ENCODE measurements at regions not wholly inside any gene's neighbourhood (a gene's known extent, or its start where the extent isn't known, plus 50 kb on each side); places are given as distances from the start of the nearest gene placed in this dataset.

DNA sequence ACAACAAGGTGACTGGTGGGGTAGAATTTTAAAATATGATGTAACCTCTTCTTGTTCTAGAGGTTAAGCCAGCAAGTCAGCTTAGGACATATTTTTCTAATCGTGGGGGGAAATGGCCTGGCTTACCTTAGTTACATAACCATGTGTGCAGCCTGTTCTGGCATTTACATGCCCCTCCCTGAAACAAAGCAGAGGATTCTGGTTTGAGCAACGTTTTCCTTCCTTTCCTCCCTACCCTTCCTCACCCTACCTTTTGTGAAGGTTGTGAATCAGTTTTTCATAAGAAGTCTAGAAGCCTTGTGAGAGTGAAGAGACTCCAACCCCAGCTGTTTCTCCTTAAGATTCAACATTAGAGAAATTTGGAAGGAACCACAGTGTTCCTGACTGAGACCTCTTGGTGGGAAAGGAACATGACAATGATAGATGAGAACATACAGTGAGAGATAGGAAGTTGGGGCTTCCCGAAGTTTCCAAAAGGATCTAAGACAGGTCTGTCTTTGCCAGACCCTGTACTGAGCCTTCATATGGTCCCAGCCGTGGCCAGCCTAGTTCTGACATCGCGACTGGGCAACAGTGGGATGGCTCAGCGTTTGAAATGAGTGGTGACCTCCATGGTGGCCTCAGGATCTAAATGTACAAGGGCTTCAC lies 365.2 kb downstream of the SPATA31D1 start:
- no peak overlapping the region for H3K27ac ChIP-seq
- H3K4me1 ChIP-seq: no peaks in the 10 kb centered on the region
- TF ChIP-seq CTCF (IDR thresholded peaks at IDR 0.05): no peak
- H3K9me3 ChIP-seq: no peaks in the 10 kb centered on the region
- no peak for DNase-seq
- no peaks in the 10 kb centered on the region for H3K36me3 ChIP-seq
- intact Hi-C loops (cut with DNase I): no loop called here
- no peak overlapping the region for H3K4me3 ChIP-seq
- no peaks in the 10 kb centered on the region for H3K27me3 ChIP-seq
- no peak overlapping the region for H3K9ac ChIP-seq (ENCODE audit: low read depth in 2 of 2, low read length in 2 of 2)

DNA sequence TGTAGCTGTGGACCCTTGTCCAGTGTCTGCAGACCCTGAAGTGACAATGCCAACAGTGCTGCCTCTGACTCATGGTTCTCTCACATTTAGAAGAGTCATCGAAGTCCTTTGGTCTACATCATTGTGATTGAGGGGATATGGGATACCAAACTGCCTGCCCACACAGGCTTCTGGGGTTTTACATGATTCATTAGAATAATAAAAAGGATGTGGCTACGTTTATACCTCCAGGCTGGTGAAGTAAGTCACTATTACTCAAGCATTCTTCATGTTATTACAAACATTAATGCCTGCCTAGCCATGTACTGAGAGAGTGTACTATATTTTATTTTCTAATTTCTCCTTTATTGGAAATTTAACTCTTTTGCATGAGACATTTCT lies 365.7 kb downstream of the SPATA31D1 start:
- no peaks in the 10 kb centered on the region for H3K27me3 ChIP-seq
- H3K4me3 ChIP-seq: no peak overlapping the region
- DNase-seq: no peak
- no peaks in the 10 kb centered on the region for H3K9me3 ChIP-seq
- H3K4me1 ChIP-seq: no peaks in the 10 kb centered on the region
- no peak overlapping the region for H3K9ac ChIP-seq (ENCODE audit: low read depth in 2 of 2, low read length in 2 of 2)
- no peaks in the 10 kb centered on the region for H3K36me3 ChIP-seq
- H3K27ac ChIP-seq: no peak overlapping the region
- intact Hi-C loops (cut with DNase I): no loop called here
- TF ChIP-seq CTCF (IDR thresholded peaks at IDR 0.05): no peak

- Histone ChIP-seq H3K4me1 (no peaks in the 10 kb centered on the region), H3K27ac (no peak overlapping the region), H3K9me3 (no peaks in the 10 kb centered on the region), H3K4me3 (no peak overlapping the region), H3K27me3 (no peaks in the 10 kb centered on the region), H3K9ac (ENCODE audit: low read depth in 2 of 2, low read length in 2 of 2) (no peak overlapping the region), H3K36me3 (no peaks in the 10 kb centered on the region)
- intact Hi-C loops (cut with DNase I): no loop called here
- DNase-seq: no peak
- TF ChIP-seq CTCF (IDR thresholded peaks at IDR 0.05): no peak
These were observed 367.6 kb downstream of the SPATA31D1 start for GRCh38 chr9:82356131-82356530.

- no peak for DNase-seq
- H3K9ac ChIP-seq (ENCODE audit: low read depth in 2 of 2, low read length in 2 of 2): no peak overlapping the region
- no peaks in the 10 kb centered on the region for H3K4me1 ChIP-seq
- no peak overlapping the region for H3K4me3 ChIP-seq
- no peak for TF ChIP-seq CTCF (IDR thresholded peaks at IDR 0.05)
- H3K9me3 ChIP-seq: no peaks in the 10 kb centered on the region
- H3K27ac ChIP-seq: no peak overlapping the region
- intact Hi-C loops (cut with DNase I): no loop called here
- H3K27me3 ChIP-seq: no peaks in the 10 kb centered on the region
- H3K36me3 ChIP-seq: no peaks in the 10 kb centered on the region
These were observed 368.3 kb downstream of the SPATA31D1 start for GRCh38 chr9:82356871-82357270.

DNA sequence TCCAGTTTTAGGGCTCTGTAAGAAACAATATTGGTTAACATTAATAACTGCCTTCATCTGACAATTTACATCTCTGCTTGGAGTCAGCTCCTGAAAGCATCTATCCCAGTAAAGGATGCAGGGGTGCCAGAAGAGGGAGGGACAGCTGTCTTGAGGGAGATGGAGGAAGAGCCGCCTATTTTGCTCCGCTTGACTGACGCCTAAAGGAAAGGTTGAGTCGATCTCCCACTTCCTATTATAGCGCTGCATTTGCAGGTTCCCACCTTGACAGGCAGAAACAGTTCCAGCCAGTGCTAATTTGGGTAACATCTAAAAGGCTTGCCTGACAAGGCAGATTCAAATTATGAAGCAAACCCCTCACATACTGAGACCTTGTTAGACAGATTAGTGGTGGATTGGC lies 374.6 kb downstream of the SPATA31D1 start:
- Histone ChIP-seq H3K9ac (ENCODE audit: low read depth in 2 of 2, low read length in 2 of 2) (no peak overlapping the region), H3K9me3 (no peaks in the 10 kb centered on the region)

More for the DNA sequence above, 374.6 kb downstream of the SPATA31D1 start:
- TF ChIP-seq CTCF (IDR thresholded peaks at IDR 0.05): no peak
- intact Hi-C loops (cut with DNase I): no loop called here
- Histone ChIP-seq H3K36me3 (no peaks in the 10 kb centered on the region), H3K27me3 (no peaks in the 10 kb centered on the region), H3K4me1 (no peaks in the 10 kb centered on the region), H3K4me3 (no peak overlapping the region), H3K27ac (no peak overlapping the region)
- DNase-seq: no peak

Data from colonic mucosa (tissue), 4 donors.